ENCODE measurements at regions not wholly inside any gene's neighbourhood (a gene's known extent, or its start where the extent isn't known, plus 50 kb on each side); places are given as distances from the start of the nearest gene placed in this dataset.

GRCh38 chr20:26295006-26295405 is 598.4 kb upstream of the ZNF337 start:
- TF ChIP-seq POLR2A (IDR thresholded peaks at IDR 0.05), result no peak
- TF ChIP-seq CTCF (IDR thresholded peaks at IDR 0.05), result no peak
- no peak for TF ChIP-seq POLR2AphosphoS5 (IDR thresholded peaks at IDR 0.05)
- no peak for TF ChIP-seq EP300 (IDR thresholded peaks at IDR 0.05)

All from stomach (tissue), 4 donors.